Neural progenitor cell (in vitro differentiated cells): ENCODE measurements at regions not wholly inside any gene's neighbourhood (a gene's known extent, or its start where the extent isn't known, plus 50 kb on each side); places are given as distances from the start of the nearest gene placed in this dataset.

Experiments
- EZH2 ChIP-seq: fragments of 200-600 bp; sonication (generic); IDR thresholded peaks from 2 replicates; pipeline ENCODE4 v1.6.1; 2017; ENCODE audit warnings: antibody characterized with exemption, mild to moderate bottlenecking, moderate library complexity
- TF ChIP-seq, protein P1 (sequence below): fragments of 200-600 bp; sonication (generic); IDR thresholded peaks from 2 replicates; pipeline ENCODE4 v1.5.1; 2017; ENCODE audit warnings: antibody characterized with exemption, mild to moderate bottlenecking

GRCh38 chr11:25941353-25941752 lies 390.6 kb upstream of the ANO3 start:
- TF ChIP-seq, protein P1, sequence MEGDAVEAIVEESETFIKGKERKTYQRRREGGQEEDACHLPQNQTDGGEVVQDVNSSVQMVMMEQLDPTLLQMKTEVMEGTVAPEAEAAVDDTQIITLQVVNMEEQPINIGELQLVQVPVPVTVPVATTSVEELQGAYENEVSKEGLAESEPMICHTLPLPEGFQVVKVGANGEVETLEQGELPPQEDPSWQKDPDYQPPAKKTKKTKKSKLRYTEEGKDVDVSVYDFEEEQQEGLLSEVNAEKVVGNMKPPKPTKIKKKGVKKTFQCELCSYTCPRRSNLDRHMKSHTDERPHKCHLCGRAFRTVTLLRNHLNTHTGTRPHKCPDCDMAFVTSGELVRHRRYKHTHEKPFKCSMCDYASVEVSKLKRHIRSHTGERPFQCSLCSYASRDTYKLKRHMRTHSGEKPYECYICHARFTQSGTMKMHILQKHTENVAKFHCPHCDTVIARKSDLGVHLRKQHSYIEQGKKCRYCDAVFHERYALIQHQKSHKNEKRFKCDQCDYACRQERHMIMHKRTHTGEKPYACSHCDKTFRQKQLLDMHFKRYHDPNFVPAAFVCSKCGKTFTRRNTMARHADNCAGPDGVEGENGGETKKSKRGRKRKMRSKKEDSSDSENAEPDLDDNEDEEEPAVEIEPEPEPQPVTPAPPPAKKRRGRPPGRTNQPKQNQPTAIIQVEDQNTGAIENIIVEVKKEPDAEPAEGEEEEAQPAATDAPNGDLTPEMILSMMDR, result no peak
- TF ChIP-seq EZH2, result no peak
